ENCODE measurements at regions not wholly inside any gene's neighbourhood (a gene's known extent, or its start where the extent isn't known, plus 50 kb on each side); places are given as distances from the start of the nearest gene placed in this dataset.
"Not testable (repeated sequence)": the region's sequence is repeated elsewhere in the genome, so short reads cannot be mapped to it uniquely, and the experiment has no call there.

GRCh38 chr20:51187261-51187660, 164.4 kb upstream of the KCNG1 start:
- no peak for DNase-seq (ENCODE audit: low read depth)

- no peak for DNase-seq (ENCODE audit: low read depth)
Observed at GRCh38 chr20:51185861-51186260, 163.0 kb upstream of the KCNG1 start.

- DNase-seq (ENCODE audit: low read depth): no peak
Observed at GRCh38 chr20:51185277-51185676, 162.4 kb upstream of the KCNG1 start.

GRCh38 chr20:51184289-51184688, 161.4 kb upstream of the KCNG1 start:
- no peak for DNase-seq (ENCODE audit: low read depth)

- no peak for DNase-seq (ENCODE audit: low read depth)
Observed at GRCh38 chr20:51183451-51183850, 160.5 kb upstream of the KCNG1 start.

GRCh38 chr20:51182571-51182970, 159.7 kb upstream of the KCNG1 start:
- no peak for DNase-seq (ENCODE audit: low read depth)

GRCh38 chr20:51178153-51178552, 155.2 kb upstream of the KCNG1 start:
- DNase-seq (ENCODE audit: low read depth): no peak

GRCh38 chr20:51176876-51177275, 154.0 kb upstream of the KCNG1 start:
- no peak for DNase-seq (ENCODE audit: low read depth)

- no peak for DNase-seq (ENCODE audit: low read depth)
Observed at GRCh38 chr20:51176446-51176845, 153.5 kb upstream of the KCNG1 start.

- no peak for DNase-seq (ENCODE audit: low read depth)
Observed at GRCh38 chr20:51175724-51176123, 152.8 kb upstream of the KCNG1 start.

- no peak for DNase-seq (ENCODE audit: low read depth)
Observed at GRCh38 chr20:51175156-51175555, 152.2 kb upstream of the KCNG1 start.

- DNase-seq (ENCODE audit: low read depth): no peak
Observed at GRCh38 chr20:51174536-51174935, 151.6 kb upstream of the KCNG1 start.

GRCh38 chr20:51172558-51173428, 149.9 kb upstream of the KCNG1 start:
- no peak for DNase-seq (ENCODE audit: low read depth)

- no peak for DNase-seq (ENCODE audit: low read depth)
Observed at GRCh38 chr20:51171141-51171540, 148.2 kb upstream of the KCNG1 start.

- no peak for DNase-seq (ENCODE audit: low read depth)
Observed at GRCh38 chr20:51169813-51170212, 146.9 kb upstream of the KCNG1 start.

- DNase-seq (ENCODE audit: low read depth): not testable (repeated sequence)
Observed at GRCh38 chr20:51167911-51168310, 145.0 kb upstream of the KCNG1 start.

GRCh38 chr20:51166489-51166888, 143.6 kb upstream of the KCNG1 start:
- no peak for DNase-seq (ENCODE audit: low read depth)

- no peak for DNase-seq (ENCODE audit: low read depth)
Observed at GRCh38 chr20:51165131-51165530, 142.2 kb upstream of the KCNG1 start.

GRCh38 chr20:51164731-51165130, 141.8 kb upstream of the KCNG1 start:
- no peak for DNase-seq (ENCODE audit: low read depth)

- no peak for DNase-seq (ENCODE audit: low read depth)
Observed at GRCh38 chr20:51163996-51164600, 141.2 kb upstream of the KCNG1 start.

GRCh38 chr20:51162015-51162414, 139.1 kb upstream of the KCNG1 start:
- no peak for DNase-seq (ENCODE audit: low read depth)

- DNase-seq (ENCODE audit: low read depth): no peak
Observed at GRCh38 chr20:51160821-51161220, 137.9 kb upstream of the KCNG1 start.

- DNase-seq (ENCODE audit: low read depth): no peak
Observed at GRCh38 chr20:51159981-51160380, 137.1 kb upstream of the KCNG1 start.

Data from renal cortical epithelial cell (primary cell).